H9 (cell line): ENCODE measurements at regions not wholly inside any gene's neighbourhood (a gene's known extent, or its start where the extent isn't known, plus 50 kb on each side); places are given as distances from the start of the nearest gene placed in this dataset.

Experiments used
- DNase-seq: peaks from one replicate; pipeline ENCODE4 v3.0.0-alpha.2; 2017
- H2AFZ ChIP-seq: one replicate; pipeline ENCODE4 v1.6.1; 2013; ENCODE audit warnings: mild to moderate bottlenecking, low read length, control low read depth, moderate library complexity
- H2AK5ac ChIP-seq: 2 replicates; pipeline ENCODE4 v1.6.1; 2013; ENCODE audit warnings: low read length, control low read depth, mixed read lengths; ENCODE audit not compliant: insufficient read length
- H2BK120ac ChIP-seq: one replicate; pipeline ENCODE4 v1.6.1; 2013; ENCODE audit warnings: low read depth, mild to moderate bottlenecking, low read length, control low read depth, inconsistent platforms; ENCODE audit not compliant: poor library complexity, severe bottlenecking
- H2BK12ac ChIP-seq: 2 replicates; pipeline ENCODE4 v1.6.1; 2013; ENCODE audit warnings: low read length, control low read depth, mixed read lengths, low read depth; ENCODE audit not compliant: insufficient read length
- H2BK15ac ChIP-seq: 2 replicates; pipeline ENCODE4 v1.6.1; 2013; ENCODE audit warnings: low read depth, low read length, control low read depth
- H2BK20ac ChIP-seq: one replicate; pipeline ENCODE4 v1.6.1; 2013; ENCODE audit warnings: low read depth, mild to moderate bottlenecking, low read length, control low read depth, inconsistent platforms; ENCODE audit not compliant: poor library complexity, severe bottlenecking
- H2BK5ac ChIP-seq: 2 replicates; pipeline ENCODE4 v1.6.1; 2013; ENCODE audit warnings: low read length, control low read depth, mixed read lengths; ENCODE audit not compliant: insufficient read length
- H3K14ac ChIP-seq: 2 replicates; pipeline ENCODE4 v1.6.1; 2013; ENCODE audit warnings: low read length, control low read depth; ENCODE audit not compliant: insufficient read depth
- H3K18ac ChIP-seq: 2 replicates; pipeline ENCODE4 v1.6.1; 2013; ENCODE audit warnings: low read depth, mild to moderate bottlenecking, mixed read lengths, low read length, control low read depth; ENCODE audit not compliant: insufficient read length
- H3K23ac ChIP-seq: 2 replicates; pipeline ENCODE4 v1.6.1; 2013; ENCODE audit warnings: low read length, control low read depth, mixed read lengths, low read depth; ENCODE audit not compliant: insufficient read length
- H3K23me2 ChIP-seq: 2 replicates; pipeline ENCODE4 v1.6.1; 2013; ENCODE audit warnings: low read depth, mild to moderate bottlenecking, mixed read lengths, low read length, control low read depth; ENCODE audit not compliant: insufficient read length, poor library complexity, severe bottlenecking
- H3K27ac ChIP-seq: 2 replicates; pipeline ENCODE4 v1.5.1; 2013; ENCODE audit warnings: low read length, control low read depth, mixed read lengths, low read depth; ENCODE audit not compliant: insufficient read length
- H3K27me3 ChIP-seq: 2 replicates; pipeline ENCODE4 v1.6.1; 2013; ENCODE audit warnings: low read length, control low read depth, inconsistent platforms; ENCODE audit not compliant: insufficient read depth
- H3K4ac ChIP-seq: 2 replicates; pipeline ENCODE4 v1.6.1; 2013; ENCODE audit warnings: low read depth, mild to moderate bottlenecking, control low read depth, inconsistent platforms, low read length, moderate library complexity
- H3K4me1 ChIP-seq: 2 replicates; pipeline ENCODE4 v1.6.1; 2013; ENCODE audit warnings: low read length, control low read depth, inconsistent platforms; ENCODE audit not compliant: insufficient read depth
- H3K4me2 ChIP-seq: 2 replicates; pipeline ENCODE4 v1.6.1; 2013; ENCODE audit warnings: low read length, control low read depth, mixed read lengths; ENCODE audit not compliant: insufficient read length, insufficient read depth
- H3K56ac ChIP-seq: 2 replicates; pipeline ENCODE4 v1.6.1; 2013; ENCODE audit warnings: low read depth, mild to moderate bottlenecking, mixed read lengths, low read length, control low read depth; ENCODE audit not compliant: insufficient read length
- H3K79me1 ChIP-seq: 2 replicates; pipeline ENCODE4 v1.6.1; 2013; ENCODE audit warnings: low read depth, mild to moderate bottlenecking, moderate library complexity, low read length, control low read depth, inconsistent platforms; ENCODE audit not compliant: insufficient read depth, poor library complexity, severe bottlenecking
- H3K79me2 ChIP-seq: 2 replicates; pipeline ENCODE4 v1.6.1; 2013; ENCODE audit warnings: low read length, control low read depth, inconsistent platforms; ENCODE audit not compliant: insufficient read depth
- H3K9ac ChIP-seq: 2 replicates; pipeline ENCODE4 v1.6.1; 2013; ENCODE audit warnings: low read length, control low read depth, mixed read lengths; ENCODE audit not compliant: insufficient read length; ENCODE audit errors: extremely low read depth
- H3K9me3 ChIP-seq: one replicate; pipeline ENCODE4 v1.6.1; 2013; ENCODE audit warnings: low read depth, low read length, inconsistent platforms; ENCODE audit not compliant: control insufficient read depth
- H3T11ph ChIP-seq: one replicate; pipeline ENCODE4 v1.6.1; 2013; ENCODE audit warnings: mild to moderate bottlenecking, low read length, control low read depth, inconsistent platforms
- H4K20me1 ChIP-seq: one replicate; pipeline ENCODE4 v1.6.1; 2013; ENCODE audit not compliant: control insufficient read depth, insufficient read length, insufficient read depth
- H4K5ac ChIP-seq: 2 replicates; pipeline ENCODE4 v1.6.1; 2013; ENCODE audit warnings: low read depth, mild to moderate bottlenecking, mixed read lengths, low read length, control low read depth; ENCODE audit not compliant: insufficient read length
- H4K8ac ChIP-seq: replicated peaks from 2 replicates; pipeline ENCODE4 v1.6.1; 2013; ENCODE audit warnings: low read length, control low read depth, mixed read lengths, low read depth; ENCODE audit not compliant: insufficient read length
- H4K91ac ChIP-seq: 2 replicates; pipeline ENCODE4 v1.6.1; 2013; ENCODE audit warnings: low read depth, mild to moderate bottlenecking, moderate library complexity, mixed read lengths, low read length, control low read depth; ENCODE audit not compliant: insufficient read length
- H3K27ac Mint-ChIP-seq, 3 experiments: 2 replicates in 2 of 3; 3 replicates in 1 of 3; pipeline ENCODE4 v1.8.0; 2020 to 2021; ENCODE audit warnings: mixed read lengths in 3 of 3, mild to moderate bottlenecking in 1 of 3, moderate library complexity in 1 of 3
- H3K27me3 Mint-ChIP-seq: 2 replicates; pipeline ENCODE4 v1.8.0; 2021; ENCODE audit warnings: low read depth, mild to moderate bottlenecking, moderate library complexity, mixed read lengths
- H3K36me3 Mint-ChIP-seq, 3 experiments: 2 replicates in 2 of 3; 3 replicates in 1 of 3; pipeline ENCODE4 v1.8.0; 2020 to 2021; ENCODE audit warnings: low read depth in 3 of 3, mixed read lengths in 3 of 3; ENCODE audit not compliant: insufficient read depth in 1 of 3
- H3K4me1 Mint-ChIP-seq, 2 experiments: 2 replicates each; pipeline ENCODE4 v1.8.0; 2020; ENCODE audit warnings: mixed read lengths in 2 of 2
- H3K4me3 Mint-ChIP-seq, 2 experiments: 2 replicates in 1 of 2; 3 replicates in 1 of 2; pipeline ENCODE4 v1.8.0; 2020 to 2021; ENCODE audit warnings: mild to moderate bottlenecking in 2 of 2, mixed read lengths in 2 of 2, moderate library complexity in 1 of 2
- H3K9me3 Mint-ChIP-seq, 2 experiments: 2 replicates in 1 of 2; 3 replicates in 1 of 2; pipeline ENCODE4 v1.8.0; 2020; ENCODE audit warnings: mild to moderate bottlenecking in 2 of 2, mixed read lengths in 2 of 2, moderate library complexity in 1 of 2
- CTCF ChIP-seq: fragments of 200-600 bp; sonication (generic); conservative IDR thresholded peaks from 3 replicates; pipeline ENCODE4 v1.8.0; 2021; ENCODE audit warnings: antibody characterized with exemption, mild to moderate bottlenecking
- WGBS: extraction: QIAGEN DNeasy Blood & Tissue Kit; methylation state at CpG from one replicate; pipeline ENCODE4 v1.1.7; 2013; ENCODE audit warnings: missing lambda C conversion rate, low lambda C conversion rate, mixed read lengths; ENCODE audit not compliant: insufficient read length; ENCODE audit errors: extremely low coverage; 5-methylcytosine and 5-hydroxymethylcytosine counted together

- H3K23me2 ChIP-seq = no peaks in the 10 kb centered on the region
- H3K36me3 Mint-ChIP-seq = no peaks in the 10 kb centered on the region
- H2BK12ac ChIP-seq = no peak overlapping the region
- no CpG with 5 or more reads among the region's 26 CpGs for WGBS
- H2AK5ac ChIP-seq = no peak overlapping the region
- H2AFZ ChIP-seq = no peak overlapping the region
- H4K5ac ChIP-seq = no peak overlapping the region
- no peak for DNase-seq
- no peak overlapping the region for H3K18ac ChIP-seq
- no peak overlapping the region for H3T11ph ChIP-seq
- no peaks in the 10 kb centered on the region for H4K20me1 ChIP-seq
- no peak overlapping the region for H3K27ac ChIP-seq
- H3K4me3 Mint-ChIP-seq = no peak overlapping the region
- H3K27me3 Mint-ChIP-seq = no peaks in the 10 kb centered on the region
- no peaks in the 10 kb centered on the region for H3K27me3 ChIP-seq
- H2BK15ac ChIP-seq = no peak overlapping the region
- no peak overlapping the region for H3K14ac ChIP-seq
- no peak overlapping the region for H2BK120ac ChIP-seq
- TF ChIP-seq CTCF = no peak
- H3K4ac ChIP-seq = no peak overlapping the region
- no peak overlapping the region for H4K91ac ChIP-seq
- peaks cover 14 to 16% of the 10 kb centered on the region in 2 experiments for H3K4me1 Mint-ChIP-seq
- H3K27ac Mint-ChIP-seq = no peak overlapping the region
- H3K4me1 ChIP-seq = no peaks in the 10 kb centered on the region
- H3K9ac ChIP-seq = no peak overlapping the region
- no peak overlapping the region for H3K56ac ChIP-seq
- H2BK5ac ChIP-seq = no peak overlapping the region
- no peaks in the 10 kb centered on the region for H3K79me2 ChIP-seq
- H2BK20ac ChIP-seq = no peak overlapping the region
- H3K4me2 ChIP-seq = no peak overlapping the region
- no peak overlapping the region for H3K23ac ChIP-seq
- no peaks in the 10 kb centered on the region for H3K79me1 ChIP-seq
- no peaks in the 10 kb centered on the region for H3K9me3 ChIP-seq
- no peaks in the 10 kb centered on the region for H3K9me3 Mint-ChIP-seq
- no peak overlapping the region for H4K8ac ChIP-seq
Measured at GRCh38 chr12:19941096-19941495, 427.2 kb upstream of the PDE3A start.
